Gastrocnemius medialis (tissue), 4 donors: ENCODE measurements at regions not wholly inside any gene's neighbourhood (a gene's known extent, or its start where the extent isn't known, plus 50 kb on each side); places are given as distances from the start of the nearest gene placed in this dataset.

ENCODE experiments used
- CTCF ChIP-seq, 5 experiments: fragments of 450-650 bp in 3 of 5; fragments of 200-600 bp in 2 of 5; sonication (generic) in 2 of 5; IDR thresholded peaks in 4 of 5; conservative IDR thresholded peaks in 1 of 5; 1 replicate in 4 of 5; 2 replicates in 1 of 5; pipeline ENCODE4 v1.5.1; 2016 to 2019; ENCODE audit warnings: antibody characterized with exemption in 5 of 5, mild to moderate bottlenecking in 3 of 5, moderate library complexity in 3 of 5
- POLR2A ChIP-seq, 2 donors: fragments of 450-650 bp; IDR thresholded peaks; one replicate each; pipeline ENCODE4 v1.6.1; 2017; ENCODE audit warnings: antibody characterized with exemption in 2 of 2, mild to moderate bottlenecking in 2 of 2, moderate library complexity in 2 of 2

GRCh38 chr9:86407022-86407421 lies 52.8 kb upstream of the TUT7 start:
- TF ChIP-seq POLR2A (IDR thresholded peaks at IDR 0.05): no peak
- no peak for TF ChIP-seq CTCF (IDR thresholded peaks at IDR 0.05 in 4 of 5, conservative IDR thresholded peaks at IDR 0.05 in 1 of 5)
